ENCODE measurements at regions not wholly inside any gene's neighbourhood (a gene's known extent, or its start where the extent isn't known, plus 50 kb on each side); places are given as distances from the start of the nearest gene placed in this dataset.

DNA sequence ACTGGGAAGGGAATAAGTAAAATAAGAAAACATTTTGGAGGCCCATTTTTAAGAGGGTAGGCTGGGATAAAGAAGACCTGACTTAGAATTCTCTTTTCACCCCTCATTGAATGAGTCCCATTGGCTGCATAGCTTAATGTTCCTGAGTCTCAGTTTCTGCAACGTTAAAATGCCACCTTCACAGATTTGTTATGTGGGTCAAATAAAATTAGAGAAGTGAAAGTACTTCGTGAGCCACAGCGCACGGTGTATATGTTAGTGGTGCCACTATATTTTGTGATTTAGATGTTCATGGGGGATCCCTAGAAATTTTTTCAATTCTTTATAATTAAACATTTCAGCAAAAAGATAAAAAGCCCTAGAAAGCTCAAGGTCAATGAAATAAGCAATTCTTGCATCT is 109.2 kb upstream of the HS3ST1 start:
- TF ChIP-seq, protein P1, sequence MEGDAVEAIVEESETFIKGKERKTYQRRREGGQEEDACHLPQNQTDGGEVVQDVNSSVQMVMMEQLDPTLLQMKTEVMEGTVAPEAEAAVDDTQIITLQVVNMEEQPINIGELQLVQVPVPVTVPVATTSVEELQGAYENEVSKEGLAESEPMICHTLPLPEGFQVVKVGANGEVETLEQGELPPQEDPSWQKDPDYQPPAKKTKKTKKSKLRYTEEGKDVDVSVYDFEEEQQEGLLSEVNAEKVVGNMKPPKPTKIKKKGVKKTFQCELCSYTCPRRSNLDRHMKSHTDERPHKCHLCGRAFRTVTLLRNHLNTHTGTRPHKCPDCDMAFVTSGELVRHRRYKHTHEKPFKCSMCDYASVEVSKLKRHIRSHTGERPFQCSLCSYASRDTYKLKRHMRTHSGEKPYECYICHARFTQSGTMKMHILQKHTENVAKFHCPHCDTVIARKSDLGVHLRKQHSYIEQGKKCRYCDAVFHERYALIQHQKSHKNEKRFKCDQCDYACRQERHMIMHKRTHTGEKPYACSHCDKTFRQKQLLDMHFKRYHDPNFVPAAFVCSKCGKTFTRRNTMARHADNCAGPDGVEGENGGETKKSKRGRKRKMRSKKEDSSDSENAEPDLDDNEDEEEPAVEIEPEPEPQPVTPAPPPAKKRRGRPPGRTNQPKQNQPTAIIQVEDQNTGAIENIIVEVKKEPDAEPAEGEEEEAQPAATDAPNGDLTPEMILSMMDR (IDR thresholded peaks at IDR 0.05), result no peak
- TF ChIP-seq POLR2A (IDR thresholded peaks at IDR 0.05), result no peak
